ENCODE measurements at regions not wholly inside any gene's neighbourhood (a gene's known extent, or its start where the extent isn't known, plus 50 kb on each side); places are given as distances from the start of the nearest gene placed in this dataset.
"Not testable (repeated sequence)": the region's sequence is repeated elsewhere in the genome, so short reads cannot be mapped to it uniquely, and the experiment has no call there.

DNA sequence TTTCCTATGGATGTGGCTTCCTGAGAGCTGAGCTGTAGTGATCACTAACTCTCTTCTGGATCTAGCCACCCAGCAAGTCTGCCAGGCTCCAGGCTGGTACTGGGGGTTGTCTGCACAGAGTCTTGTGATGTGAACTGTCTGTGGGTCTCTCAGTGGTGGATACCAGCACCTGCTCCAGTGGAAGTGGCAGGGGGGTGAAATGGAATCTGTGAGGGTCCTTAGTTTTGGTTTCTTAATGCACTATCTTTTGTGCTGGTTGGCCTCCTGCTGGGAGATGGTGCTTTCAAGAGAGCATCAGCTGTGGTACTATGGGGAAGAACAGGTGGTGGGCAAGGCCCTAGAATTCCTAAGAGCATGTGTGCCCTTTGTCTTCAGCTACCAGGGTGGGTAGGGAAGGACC, 140.7 kb downstream of the TENT5C start:
- in situ Hi-C loops (cut with MboI) = loop anchor here (10.0 kb wide), 1 partner anchor 222 kb away; no protein-coding TSS in a partner anchor
- H3K9me1 ChIP-seq (ENCODE audit: control insufficient read depth, insufficient read depth, low read length); H3K27ac ChIP-seq (ENCODE audit: extremely low read depth, low read depth, low read length); H3K4me1 ChIP-seq (replicated peaks in 1 of 2; ENCODE audit: control insufficient read depth in 2 of 2, insufficient read depth in 2 of 2, low read length in 2 of 2); H3K79me2 ChIP-seq (ENCODE audit: control insufficient read depth, insufficient read depth, low read length); ATAC-seq; H2AFZ ChIP-seq (ENCODE audit: low read depth, low read length); H3K27me3 ChIP-seq (ENCODE audit: control insufficient read depth in 2 of 2, insufficient read depth in 2 of 2, low read length in 2 of 2); H3K9me3 ChIP-seq (replicated peaks; ENCODE audit: control insufficient read depth, insufficient read depth, low read depth, low read length); H3K4me3 ChIP-seq; DNase-seq (ENCODE audit: extremely low read depth in 1 of 4, low spot score in 3 of 4); CTCF ChIA-PET (ENCODE audit: low intra/inter-chr PET ratio); FAIRE-seq; BruUV-seq (replicated peaks); H3K36me3 ChIP-seq (ENCODE audit: control insufficient read depth, insufficient read depth, low read length); intact Hi-C loops (cut with micrococcal nuclease); H4K20me1 ChIP-seq (replicated peaks; ENCODE audit: control insufficient read depth, insufficient read depth, low read length); H3K9ac ChIP-seq (ENCODE audit: insufficient read depth in 1 of 2, low read depth in 2 of 2, low read length in 2 of 2); H3K4me2 ChIP-seq (ENCODE audit: insufficient read depth, low read length): not testable (repeated sequence)
- POLR2A ChIA-PET = interaction anchor here (0.5 to 0.7 kb wide), 2 partner anchors 33 to 52 kb away, joined by 3 read pairs; no protein-coding TSS in a partner anchor

DNA sequence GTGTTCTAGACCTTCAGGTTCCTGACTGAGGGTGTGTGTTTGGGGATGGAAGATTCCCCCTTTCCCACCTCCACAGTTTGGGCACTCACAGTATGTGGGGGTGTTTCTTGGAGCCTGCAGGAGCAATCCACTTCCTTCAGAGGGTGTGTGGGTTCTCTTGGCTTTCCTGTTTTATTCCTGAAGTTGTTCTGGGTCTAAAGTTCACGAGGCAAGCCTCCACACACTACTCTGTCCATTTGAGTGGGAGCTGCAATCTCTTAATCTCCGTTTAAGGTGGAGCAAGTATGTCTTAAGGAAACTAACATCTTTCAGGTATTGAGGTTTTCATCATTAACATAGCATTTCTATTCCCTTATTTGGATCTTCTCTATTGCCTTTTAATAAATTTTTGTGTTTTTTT, 141.8 kb downstream of the TENT5C start:
- Histone ChIP-seq H4K20me1 (replicated peaks; ENCODE audit: control insufficient read depth, insufficient read depth, low read length) (no peaks in the 10 kb centered on the region), H3K4me2 (ENCODE audit: insufficient read depth, low read length) (no peak overlapping the region), H3K4me1 (replicated peaks in 1 of 2; ENCODE audit: control insufficient read depth in 2 of 2, insufficient read depth in 2 of 2, low read length in 2 of 2) (no peaks in the 10 kb centered on the region), H3K4me3 (no peak overlapping the region), H3K27me3 (ENCODE audit: control insufficient read depth in 2 of 2, insufficient read depth in 2 of 2, low read length in 2 of 2) (peaks cover 3 to 6% of the 10 kb centered on the region in 2 experiments; a peak in 4 of 5 replicates), H3K36me3 (ENCODE audit: control insufficient read depth, insufficient read depth, low read length) (no peaks in the 10 kb centered on the region), H3K9me1 (ENCODE audit: control insufficient read depth, insufficient read depth, low read length) (no peaks in the 10 kb centered on the region), H3K9ac (ENCODE audit: insufficient read depth in 1 of 2, low read depth in 2 of 2, low read length in 2 of 2) (no peak overlapping the region), H3K27ac (ENCODE audit: extremely low read depth, low read depth, low read length) (no peak overlapping the region), H3K9me3 (replicated peaks; ENCODE audit: control insufficient read depth, insufficient read depth, low read depth, low read length) (no peaks in the 10 kb centered on the region), H2AFZ (ENCODE audit: low read depth, low read length) (no peak overlapping the region), H3K79me2 (ENCODE audit: control insufficient read depth, insufficient read depth, low read length) (no peaks in the 10 kb centered on the region)
- no peak for DNase-seq (ENCODE audit: extremely low read depth in 1 of 4, low spot score in 3 of 4)
- in situ Hi-C loops (cut with MboI) (loop anchor here (10.0 kb wide), 1 partner anchor 223 kb away; no protein-coding TSS in a partner anchor), intact Hi-C loops (cut with micrococcal nuclease) (no loop called here)
- FAIRE-seq = no peak
- POLR2A ChIA-PET = interaction anchor here (1.0 kb wide), 1 partner anchor 8 kb away, joined by 3 read pairs; no protein-coding TSS in a partner anchor
- CTCF ChIA-PET (ENCODE audit: low intra/inter-chr PET ratio) = no interaction called here
- BruUV-seq (replicated peaks) = no TSS peak
- 0% methylated on average over 2 of the region's 2 CpGs for WGBS (ENCODE audit: insufficient coverage, low coverage, missing lambda C conversion rate)
- ATAC-seq = no peak
- no peak for TF ChIP-seq SRSF1 (IDR thresholded peaks at IDR 0.05; ENCODE audit: low read depth, low read length)
- no peak for TF ChIP-seq HMG20B (CRISPR knock-in tag; IDR thresholded peaks at IDR 0.05)
- no peak for TF ChIP-seq LARP7 (IDR thresholded peaks at IDR 0.05)
- no peak for TF ChIP-seq DDX20 (tag; IDR thresholded peaks at IDR 0.05; ENCODE audit: low read depth)
- TF ChIP-seq MCM2 (IDR thresholded peaks at IDR 0.05; ENCODE audit: low read depth) = no peak
- TF ChIP-seq, protein P1, sequence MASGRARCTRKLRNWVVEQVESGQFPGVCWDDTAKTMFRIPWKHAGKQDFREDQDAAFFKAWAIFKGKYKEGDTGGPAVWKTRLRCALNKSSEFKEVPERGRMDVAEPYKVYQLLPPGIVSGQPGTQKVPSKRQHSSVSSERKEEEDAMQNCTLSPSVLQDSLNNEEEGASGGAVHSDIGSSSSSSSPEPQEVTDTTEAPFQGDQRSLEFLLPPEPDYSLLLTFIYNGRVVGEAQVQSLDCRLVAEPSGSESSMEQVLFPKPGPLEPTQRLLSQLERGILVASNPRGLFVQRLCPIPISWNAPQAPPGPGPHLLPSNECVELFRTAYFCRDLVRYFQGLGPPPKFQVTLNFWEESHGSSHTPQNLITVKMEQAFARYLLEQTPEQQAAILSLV (tag; IDR thresholded peaks at IDR 0.05) = no peak
- TF ChIP-seq, protein P2, sequence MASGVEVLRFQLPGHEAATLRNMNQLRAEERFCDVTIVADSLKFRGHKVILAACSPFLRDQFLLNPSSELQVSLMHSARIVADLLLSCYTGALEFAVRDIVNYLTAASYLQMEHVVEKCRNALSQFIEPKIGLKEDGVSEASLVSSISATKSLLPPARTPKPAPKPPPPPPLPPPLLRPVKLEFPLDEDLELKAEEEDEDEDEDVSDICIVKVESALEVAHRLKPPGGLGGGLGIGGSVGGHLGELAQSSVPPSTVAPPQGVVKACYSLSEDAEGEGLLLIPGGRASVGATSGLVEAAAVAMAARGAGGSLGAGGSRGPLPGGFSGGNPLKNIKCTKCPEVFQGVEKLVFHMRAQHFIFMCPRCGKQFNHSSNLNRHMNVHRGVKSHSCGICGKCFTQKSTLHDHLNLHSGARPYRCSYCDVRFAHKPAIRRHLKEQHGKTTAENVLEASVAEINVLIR (CRISPR knock-in tag; IDR thresholded peaks at IDR 0.05) = no peak
- no peak for TF ChIP-seq ZNF583 (CRISPR knock-in tag; IDR thresholded peaks at IDR 0.05)
- TF ChIP-seq MYC (IDR thresholded peaks at IDR 0.05; ENCODE audit: low read depth, low read length) = no peak
- no peak for TF ChIP-seq MYC (CRISPR knock-in tag; IDR thresholded peaks at IDR 0.05; ENCODE audit: borderline replicate concordance, low read depth)
- TF ChIP-seq FIP1L1 (IDR thresholded peaks at IDR 0.05; ENCODE audit: low read depth, low read length, poor library complexity, severe bottlenecking) = no peak
- TF ChIP-seq CREB1 (IDR thresholded peaks at IDR 0.05) = no peak
- TF ChIP-seq CREB1 (CRISPR knock-in tag; IDR thresholded peaks at IDR 0.05) = no peak
- no peak for TF ChIP-seq RBFOX2 (IDR thresholded peaks at IDR 0.05; ENCODE audit: low read depth, low read length)
- TF ChIP-seq DMBX1 (CRISPR knock-in tag; IDR thresholded peaks at IDR 0.05; ENCODE audit: borderline replicate concordance) = no peak
- no peak for TF ChIP-seq ZNF77 (CRISPR knock-in tag; IDR thresholded peaks at IDR 0.05)
- no peak for TF ChIP-seq STAG1 (CRISPR knock-in tag; IDR thresholded peaks at IDR 0.05; ENCODE audit: borderline replicate concordance)
- no peak for TF ChIP-seq NFRKB (IDR thresholded peaks at IDR 0.05; ENCODE audit: low read depth)
